Gastrocnemius medialis (tissue), 4 donors: ENCODE measurements at regions not wholly inside any gene's neighbourhood (a gene's known extent, or its start where the extent isn't known, plus 50 kb on each side); places are given as distances from the start of the nearest gene placed in this dataset.

Experiments used
- POLR2A ChIP-seq, 2 donors: fragments of 450-650 bp; IDR thresholded peaks; one replicate each; pipeline ENCODE4 v1.6.1; 2017; ENCODE audit warnings: antibody characterized with exemption in 2 of 2, mild to moderate bottlenecking in 2 of 2, moderate library complexity in 2 of 2
- TF ChIP-seq, protein P1 (sequence below), 5 experiments: fragments of 450-650 bp in 3 of 5; fragments of 200-600 bp in 2 of 5; sonication (generic) in 2 of 5; IDR thresholded peaks in 4 of 5; conservative IDR thresholded peaks in 1 of 5; 1 replicate in 4 of 5; 2 replicates in 1 of 5; pipeline ENCODE4 v1.5.1; 2016 to 2019; ENCODE audit warnings: antibody characterized with exemption in 5 of 5, mild to moderate bottlenecking in 3 of 5, moderate library complexity in 3 of 5

DNA sequence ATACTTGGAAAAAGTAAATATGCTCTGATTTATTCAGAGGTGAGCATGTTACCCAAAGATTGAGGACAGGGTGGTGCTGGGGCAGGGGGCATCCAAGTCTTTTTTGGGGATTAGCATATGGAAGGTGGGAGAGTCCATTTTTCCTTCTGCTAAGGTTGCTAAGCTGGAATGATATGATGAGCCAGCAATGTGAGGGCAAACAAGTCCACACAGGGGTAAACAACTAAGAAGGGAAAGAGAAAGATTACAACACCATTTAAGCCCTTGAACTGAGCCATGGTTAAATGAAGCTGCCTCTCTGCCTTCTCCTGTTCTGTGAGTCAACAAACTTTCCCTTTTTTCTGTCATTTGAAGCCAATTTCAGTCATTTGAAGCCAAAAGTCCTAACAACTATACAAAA is 89.0 kb downstream of the RPL22L1 start:
- TF ChIP-seq, protein P1, sequence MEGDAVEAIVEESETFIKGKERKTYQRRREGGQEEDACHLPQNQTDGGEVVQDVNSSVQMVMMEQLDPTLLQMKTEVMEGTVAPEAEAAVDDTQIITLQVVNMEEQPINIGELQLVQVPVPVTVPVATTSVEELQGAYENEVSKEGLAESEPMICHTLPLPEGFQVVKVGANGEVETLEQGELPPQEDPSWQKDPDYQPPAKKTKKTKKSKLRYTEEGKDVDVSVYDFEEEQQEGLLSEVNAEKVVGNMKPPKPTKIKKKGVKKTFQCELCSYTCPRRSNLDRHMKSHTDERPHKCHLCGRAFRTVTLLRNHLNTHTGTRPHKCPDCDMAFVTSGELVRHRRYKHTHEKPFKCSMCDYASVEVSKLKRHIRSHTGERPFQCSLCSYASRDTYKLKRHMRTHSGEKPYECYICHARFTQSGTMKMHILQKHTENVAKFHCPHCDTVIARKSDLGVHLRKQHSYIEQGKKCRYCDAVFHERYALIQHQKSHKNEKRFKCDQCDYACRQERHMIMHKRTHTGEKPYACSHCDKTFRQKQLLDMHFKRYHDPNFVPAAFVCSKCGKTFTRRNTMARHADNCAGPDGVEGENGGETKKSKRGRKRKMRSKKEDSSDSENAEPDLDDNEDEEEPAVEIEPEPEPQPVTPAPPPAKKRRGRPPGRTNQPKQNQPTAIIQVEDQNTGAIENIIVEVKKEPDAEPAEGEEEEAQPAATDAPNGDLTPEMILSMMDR (IDR thresholded peaks at IDR 0.05 in 4 of 5, conservative IDR thresholded peaks at IDR 0.05 in 1 of 5): no peak
- TF ChIP-seq POLR2A (IDR thresholded peaks at IDR 0.05): no peak
